22Rv1 (cell line): ENCODE measurements at regions not wholly inside any gene's neighbourhood (a gene's known extent, or its start where the extent isn't known, plus 50 kb on each side); places are given as distances from the start of the nearest gene placed in this dataset.

Source experiments
- ZFX ChIP-seq: fragments of 450-650 bp; IDR thresholded peaks from 2 replicates; pipeline ENCODE4 v1.6.1; 2017; ENCODE audit warnings: antibody characterized with exemption, borderline replicate concordance
- TF ChIP-seq, protein P1 (sequence below): fragments of 450-650 bp; IDR thresholded peaks from 2 replicates; pipeline ENCODE4 v1.5.1; 2017; ENCODE audit warnings: mild to moderate bottlenecking

DNA sequence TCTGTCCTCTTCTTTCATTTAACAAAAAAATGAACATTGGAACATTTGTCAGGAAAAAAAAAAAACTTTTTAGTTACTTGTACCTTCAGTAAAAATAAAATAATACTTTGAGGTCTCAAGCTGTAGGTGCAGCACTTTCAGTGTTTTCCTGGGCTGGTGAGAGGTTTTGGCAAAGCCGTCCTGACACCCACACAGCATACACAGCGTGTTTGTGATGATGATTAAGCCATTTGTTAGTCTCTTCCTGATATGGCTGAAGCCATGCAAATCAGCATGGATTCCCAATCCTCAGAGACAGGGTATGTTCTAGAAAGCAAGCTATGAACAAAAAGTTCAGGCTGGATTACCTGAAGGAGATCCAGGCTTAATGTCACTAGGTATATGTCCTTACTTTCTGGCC is 236.8 kb downstream of the ZNF516 start:
- TF ChIP-seq, protein P1, sequence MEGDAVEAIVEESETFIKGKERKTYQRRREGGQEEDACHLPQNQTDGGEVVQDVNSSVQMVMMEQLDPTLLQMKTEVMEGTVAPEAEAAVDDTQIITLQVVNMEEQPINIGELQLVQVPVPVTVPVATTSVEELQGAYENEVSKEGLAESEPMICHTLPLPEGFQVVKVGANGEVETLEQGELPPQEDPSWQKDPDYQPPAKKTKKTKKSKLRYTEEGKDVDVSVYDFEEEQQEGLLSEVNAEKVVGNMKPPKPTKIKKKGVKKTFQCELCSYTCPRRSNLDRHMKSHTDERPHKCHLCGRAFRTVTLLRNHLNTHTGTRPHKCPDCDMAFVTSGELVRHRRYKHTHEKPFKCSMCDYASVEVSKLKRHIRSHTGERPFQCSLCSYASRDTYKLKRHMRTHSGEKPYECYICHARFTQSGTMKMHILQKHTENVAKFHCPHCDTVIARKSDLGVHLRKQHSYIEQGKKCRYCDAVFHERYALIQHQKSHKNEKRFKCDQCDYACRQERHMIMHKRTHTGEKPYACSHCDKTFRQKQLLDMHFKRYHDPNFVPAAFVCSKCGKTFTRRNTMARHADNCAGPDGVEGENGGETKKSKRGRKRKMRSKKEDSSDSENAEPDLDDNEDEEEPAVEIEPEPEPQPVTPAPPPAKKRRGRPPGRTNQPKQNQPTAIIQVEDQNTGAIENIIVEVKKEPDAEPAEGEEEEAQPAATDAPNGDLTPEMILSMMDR = no peak
- no peak for TF ChIP-seq ZFX
